Stimulated activated CD8-positive, alpha-beta memory T cell treated with anti-CD3 and anti-CD28 coated beads, Interleukin-12 subunit alpha, Interleukin-12 subunit beta, amount 100 ng/mL, for 1 hour (primary cell): ENCODE measurements at regions not wholly inside any gene's neighbourhood (a gene's known extent, or its start where the extent isn't known, plus 50 kb on each side); places are given as distances from the start of the nearest gene placed in this dataset.

Experiments used
- DNase-seq: peaks from one replicate; pipeline ENCODE4 v3.0.0-alpha.2; 2020; ENCODE audit warnings: low read depth

DNA sequence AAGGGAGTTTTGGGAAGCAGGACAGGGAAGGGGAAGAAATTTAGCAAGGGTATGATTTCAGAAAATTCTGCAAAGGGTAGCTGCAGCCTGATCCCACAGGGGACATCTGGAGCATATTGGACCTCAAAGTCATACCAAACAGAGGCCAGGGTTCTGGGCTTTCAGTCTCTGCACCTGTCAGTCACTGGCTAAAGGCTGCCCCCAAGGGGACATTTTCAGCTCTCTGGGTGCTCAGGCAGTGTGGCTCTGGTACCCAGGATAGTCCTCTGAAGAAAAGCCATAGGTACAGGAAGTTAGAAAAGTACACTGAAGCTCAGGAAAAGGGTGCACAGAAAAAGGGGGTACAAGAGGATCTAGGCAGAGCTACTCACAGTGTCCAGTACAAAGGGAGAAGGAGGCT, 149.2 kb downstream of the INSIG2 start:
- no peak for DNase-seq

DNA sequence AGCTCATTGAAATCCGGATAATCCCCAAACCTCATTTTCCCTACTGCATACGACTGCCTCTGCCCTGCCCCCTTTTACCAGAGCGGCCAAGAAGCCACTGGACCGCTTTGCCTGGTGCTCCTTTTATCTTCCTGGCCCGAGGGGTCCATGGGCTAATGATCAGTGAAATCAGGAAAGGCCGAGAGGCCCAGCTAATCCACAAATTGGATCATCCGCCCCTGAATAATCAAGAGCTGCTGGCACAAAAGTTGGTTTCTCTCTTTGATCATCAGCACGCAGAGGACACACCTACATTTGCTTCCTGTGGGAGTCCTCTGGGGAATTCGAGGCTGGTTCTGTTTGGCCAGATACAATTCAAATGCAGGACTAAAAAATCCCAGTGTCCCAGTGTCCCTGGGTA, 144.5 kb downstream of the INSIG2 start:
- no peak for DNase-seq

DNA sequence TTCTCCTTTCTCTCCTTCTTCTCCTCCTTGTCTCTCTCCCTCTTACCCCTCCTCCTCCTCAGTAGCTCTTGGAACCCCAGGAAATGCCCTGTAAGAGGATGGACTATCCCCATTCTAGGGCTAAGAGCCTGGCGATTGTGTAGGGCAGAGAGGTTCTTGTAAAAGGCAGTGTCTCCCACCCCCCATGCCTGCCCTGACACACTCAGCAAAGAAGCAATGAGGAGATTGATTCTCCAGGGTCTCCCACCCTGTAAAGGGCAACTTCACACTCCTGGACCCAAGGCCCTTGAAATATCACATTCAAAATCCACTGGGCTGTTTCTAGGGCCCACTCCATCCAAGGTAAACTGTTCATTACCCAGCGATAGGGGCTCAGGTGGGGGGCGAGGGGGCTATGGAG, 144.1 kb downstream of the INSIG2 start:
- no peak for DNase-seq

DNA sequence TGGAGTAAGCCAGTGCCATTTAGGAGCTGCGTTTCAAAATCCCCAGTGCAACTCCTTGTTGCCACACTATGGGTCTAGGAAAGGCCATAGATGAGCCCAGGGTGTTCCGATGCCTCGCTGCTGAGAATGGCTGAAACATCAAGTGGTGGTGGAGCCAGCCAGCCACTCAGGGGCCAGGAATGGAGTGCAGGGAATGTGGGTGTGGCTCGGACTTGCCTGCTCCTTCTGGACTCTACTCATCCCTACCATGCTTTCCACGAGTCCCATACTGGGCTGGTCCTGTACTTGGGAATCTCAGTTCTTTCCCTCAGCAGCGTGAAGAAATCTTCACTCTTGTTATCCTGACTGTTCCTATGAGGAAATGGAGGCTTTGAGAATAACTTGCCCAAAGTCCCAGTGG, 143.5 kb downstream of the INSIG2 start:
- no peak for DNase-seq

DNA sequence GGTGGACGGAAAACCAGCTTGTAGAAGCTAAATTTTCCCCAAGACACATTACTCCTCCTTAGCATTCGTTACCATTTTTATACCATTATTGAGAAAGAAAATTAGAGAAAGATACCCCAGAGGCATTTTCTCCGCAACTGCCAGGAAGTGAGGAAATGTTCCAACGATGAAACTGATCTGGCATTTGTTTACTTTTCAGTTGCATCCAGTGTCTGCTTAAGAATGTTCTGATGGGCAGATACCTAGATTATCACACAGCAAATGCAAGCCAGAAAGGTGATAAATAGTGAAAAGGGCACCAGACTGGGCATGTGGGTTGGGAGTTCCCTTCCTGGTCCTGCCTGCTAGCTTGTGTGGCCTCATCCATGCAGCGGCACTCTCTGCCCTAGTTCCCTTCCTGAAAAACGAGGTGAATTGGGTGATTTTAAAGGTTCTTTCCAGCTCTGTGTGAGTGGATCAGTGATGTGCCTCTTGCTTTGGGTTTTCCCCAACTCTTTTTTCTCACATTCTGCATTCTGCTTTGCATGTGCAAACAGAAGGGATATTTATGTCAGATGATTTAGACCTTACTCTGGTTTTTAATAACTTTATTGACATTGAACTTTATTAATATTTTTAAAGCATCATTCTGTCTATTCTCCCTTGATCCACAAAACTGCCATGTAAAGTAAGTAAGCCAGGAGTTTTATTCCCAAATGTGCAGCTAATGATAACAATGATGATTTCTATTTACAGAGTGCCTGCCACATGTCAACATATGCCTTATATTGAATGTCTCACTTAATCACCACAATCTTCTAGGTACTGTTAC, 139.6 kb downstream of the INSIG2 start:
- no peak for DNase-seq

DNA sequence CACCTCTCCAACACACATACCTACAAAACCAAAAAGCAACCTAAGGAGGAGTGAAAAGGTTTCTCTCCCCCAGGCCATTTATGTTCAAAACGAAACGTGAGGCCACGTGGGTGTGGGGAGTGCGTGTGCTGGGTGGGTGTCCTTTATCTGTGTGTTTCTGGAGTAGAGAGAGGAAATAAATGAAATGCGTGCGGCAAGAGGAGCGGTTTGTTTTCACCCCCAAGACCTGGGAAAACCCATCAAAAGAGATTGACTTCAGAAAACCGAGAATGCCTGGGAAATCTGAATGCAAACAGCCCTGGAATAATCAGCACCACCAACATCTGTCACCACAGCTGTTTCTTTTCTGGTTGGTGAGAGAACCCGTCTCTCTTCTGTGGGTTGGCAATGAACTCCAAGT, 137.4 kb downstream of the INSIG2 start:
- DNase-seq = no peak

DNA sequence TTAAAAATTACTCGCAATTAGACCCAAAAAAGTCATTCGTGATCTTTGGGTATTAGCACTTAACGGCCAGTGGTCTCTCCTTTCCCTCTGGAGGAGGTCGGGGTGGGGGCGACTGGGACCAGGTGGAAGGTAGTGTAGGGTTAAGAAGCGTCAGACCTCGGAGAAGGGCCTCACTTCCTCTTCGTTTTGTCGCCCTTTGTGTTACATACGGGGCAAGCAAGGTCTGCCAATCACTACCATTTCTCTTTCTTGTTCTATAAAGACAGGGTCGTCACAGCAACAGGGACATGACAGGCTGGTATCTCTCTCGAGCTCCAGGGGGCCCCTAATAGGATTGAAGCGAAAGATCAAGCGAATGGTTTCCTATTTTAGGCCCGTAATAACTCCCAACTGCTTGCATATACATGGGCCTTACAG, 136.6 kb downstream of the INSIG2 start:
- no peak for DNase-seq

DNA sequence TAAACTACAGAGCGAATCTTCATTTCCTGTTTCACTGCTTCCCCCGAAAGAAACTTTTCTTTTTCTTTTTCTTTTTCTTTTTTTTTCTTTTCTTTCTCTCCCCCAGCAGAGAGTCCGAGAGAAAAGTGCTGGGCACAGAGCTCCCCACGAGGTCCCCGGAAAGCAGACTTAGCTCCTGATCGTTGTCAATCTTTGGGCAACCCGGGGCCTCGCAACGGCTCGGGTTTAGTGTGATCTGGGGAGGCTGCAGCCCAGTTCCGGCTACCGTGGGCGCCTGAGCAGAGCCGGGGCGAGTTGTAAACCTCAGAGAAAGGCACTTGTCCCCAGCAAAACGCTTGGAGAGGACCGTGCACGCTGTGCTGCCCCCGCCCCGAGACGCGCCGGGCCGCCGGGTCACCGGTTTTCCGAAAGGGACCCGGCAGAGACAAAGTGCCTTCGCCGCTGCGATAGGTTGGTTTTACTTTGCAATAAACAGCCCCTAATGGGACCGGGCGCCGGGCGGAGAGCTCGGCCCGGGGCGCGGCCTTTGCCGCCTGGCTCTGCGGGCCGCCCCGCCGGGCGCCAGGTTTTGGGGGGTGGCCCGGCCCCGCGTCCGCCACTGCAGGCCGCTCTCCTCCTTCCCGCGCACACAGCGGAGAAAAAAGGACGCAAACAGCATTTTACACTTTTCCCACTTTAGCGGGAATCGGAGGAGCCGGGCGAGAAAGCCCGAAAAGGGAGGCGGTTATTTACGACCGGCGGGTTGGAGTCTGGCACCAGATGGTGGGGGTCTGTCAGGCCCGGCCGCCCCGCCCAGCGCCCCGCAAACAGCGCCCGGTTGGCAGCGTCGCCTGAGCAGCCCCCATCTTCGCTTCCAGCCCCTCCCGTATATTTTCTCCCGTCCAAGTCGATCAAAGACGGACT, 136.0 kb downstream of the INSIG2 start:
- no peak for DNase-seq

DNA sequence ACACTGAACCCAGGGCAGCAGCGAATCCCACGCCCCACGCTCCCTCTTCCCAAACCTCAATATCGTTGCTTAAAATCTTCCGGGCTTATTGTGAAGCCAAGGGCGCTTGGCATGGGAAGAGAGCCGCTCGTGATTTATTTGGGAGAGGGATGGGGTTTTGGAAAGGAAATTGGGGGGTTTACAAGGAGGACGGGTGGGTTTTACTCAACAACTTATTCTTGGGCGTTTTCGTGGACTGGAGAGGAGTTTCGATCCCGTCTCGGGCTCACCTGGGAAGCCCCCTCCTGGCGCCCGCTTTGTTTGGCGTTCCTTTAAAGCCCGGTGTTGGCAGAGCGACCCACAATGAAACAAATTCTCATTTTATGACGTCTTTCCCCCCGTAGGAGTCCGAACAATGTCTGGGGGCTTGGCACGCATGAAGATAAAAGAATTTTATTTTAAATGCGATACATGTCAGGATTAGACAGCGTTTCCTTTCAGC, 135.3 kb downstream of the INSIG2 start:
- no peak for DNase-seq

DNA sequence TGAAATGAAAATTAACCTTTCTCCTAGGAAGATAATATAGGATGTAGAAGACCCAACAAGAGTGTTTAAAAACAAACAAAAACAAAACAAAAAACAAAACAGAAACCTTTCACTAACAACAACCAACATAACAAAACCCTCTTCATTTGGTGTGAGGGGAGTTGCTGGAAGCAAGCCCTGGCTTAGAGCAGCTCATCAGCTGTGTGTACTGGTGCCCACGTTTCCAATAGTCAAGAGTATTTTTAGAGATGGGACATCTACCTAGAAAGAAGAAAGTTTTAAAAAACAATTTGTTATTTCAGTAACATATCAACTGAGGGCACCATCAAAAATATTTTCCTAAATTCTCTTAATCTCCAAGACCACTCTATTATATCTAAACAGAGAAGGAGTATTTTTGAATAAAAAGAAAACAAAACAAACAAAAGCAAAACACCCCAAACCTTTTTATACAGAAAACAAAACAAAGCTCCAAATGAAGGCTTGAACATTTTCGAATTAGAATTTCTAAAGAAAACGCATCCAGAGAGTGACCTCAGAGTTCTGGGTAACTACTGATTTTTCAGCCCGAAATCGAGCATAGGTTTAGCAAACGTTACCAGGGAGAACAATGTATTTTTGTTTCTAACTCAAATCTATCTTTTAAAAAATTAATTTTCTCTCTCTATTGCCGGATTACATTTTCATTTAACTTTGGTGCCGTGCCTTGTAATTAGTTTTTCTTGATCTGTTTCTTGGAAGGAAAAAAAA, 134.6 kb downstream of the INSIG2 start:
- no peak for DNase-seq

DNA sequence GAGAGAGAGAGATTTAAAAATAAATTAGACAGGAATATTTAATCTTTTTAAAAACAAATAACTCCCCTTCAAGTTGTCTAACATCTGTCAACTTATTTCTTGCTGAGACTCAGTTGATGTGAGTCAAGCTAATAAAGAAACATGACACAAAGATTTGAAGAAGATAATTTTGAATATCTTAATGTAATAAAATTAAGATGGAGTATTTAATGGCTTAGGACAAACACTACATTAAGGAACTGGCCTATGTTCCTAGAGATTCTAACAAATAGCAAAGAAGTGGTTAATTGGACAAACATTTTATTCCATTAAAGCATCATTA, 134.0 kb downstream of the INSIG2 start:
- DNase-seq = no peak

DNA sequence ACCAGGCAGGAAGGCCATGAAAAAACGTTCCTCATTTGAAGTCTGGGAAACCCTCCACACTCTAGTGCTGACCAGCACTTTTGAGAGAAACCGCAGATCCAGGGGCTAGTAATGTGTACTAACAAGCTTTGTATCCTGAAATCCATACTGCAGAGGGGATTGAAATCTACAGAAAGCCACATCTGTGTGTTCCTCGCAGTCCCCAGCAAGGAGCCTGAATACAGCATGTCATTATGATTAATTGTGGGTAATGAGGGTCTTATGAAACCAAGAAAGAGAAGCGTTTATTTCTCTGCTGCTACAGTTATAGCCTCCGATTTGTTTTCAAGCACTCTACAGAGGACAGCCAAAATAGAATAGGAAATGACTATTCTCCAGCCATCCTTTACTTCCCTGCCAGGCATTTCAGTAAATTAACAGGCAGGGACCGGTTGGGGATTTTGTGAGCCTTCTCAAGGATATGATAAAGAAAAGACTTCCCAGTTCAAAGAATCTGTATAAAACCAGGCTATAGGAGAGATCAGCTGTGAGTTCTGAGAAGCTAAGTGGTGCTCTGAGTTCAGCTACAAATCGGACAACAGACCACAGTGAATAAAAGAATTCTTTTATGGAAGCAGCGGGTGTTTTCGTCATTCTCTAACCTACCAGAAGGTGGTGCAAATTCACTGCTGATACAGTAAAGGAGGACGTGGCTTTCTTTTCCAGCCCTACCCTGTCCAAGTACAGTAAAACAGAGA, 133.4 kb downstream of the INSIG2 start:
- DNase-seq = no peak

DNA sequence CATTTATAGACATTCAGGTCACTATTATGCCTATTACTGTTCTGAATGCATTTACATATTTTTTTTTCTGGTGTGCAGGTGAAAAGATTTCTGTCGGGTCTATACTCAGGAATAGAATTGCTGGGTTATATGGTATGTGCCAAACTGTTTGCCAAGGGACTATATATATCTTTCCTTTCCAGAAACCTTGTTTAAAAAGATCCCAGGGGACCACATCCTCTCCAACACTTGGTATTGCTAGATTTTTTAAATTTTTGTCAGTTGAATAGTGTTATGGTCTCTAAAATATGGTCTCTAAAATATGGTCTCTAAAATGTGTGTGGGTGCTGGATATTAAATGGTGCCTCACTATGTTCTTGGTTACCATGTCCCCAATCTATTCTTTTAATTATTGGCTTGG, 131.3 kb downstream of the INSIG2 start:
- no peak for DNase-seq

DNA sequence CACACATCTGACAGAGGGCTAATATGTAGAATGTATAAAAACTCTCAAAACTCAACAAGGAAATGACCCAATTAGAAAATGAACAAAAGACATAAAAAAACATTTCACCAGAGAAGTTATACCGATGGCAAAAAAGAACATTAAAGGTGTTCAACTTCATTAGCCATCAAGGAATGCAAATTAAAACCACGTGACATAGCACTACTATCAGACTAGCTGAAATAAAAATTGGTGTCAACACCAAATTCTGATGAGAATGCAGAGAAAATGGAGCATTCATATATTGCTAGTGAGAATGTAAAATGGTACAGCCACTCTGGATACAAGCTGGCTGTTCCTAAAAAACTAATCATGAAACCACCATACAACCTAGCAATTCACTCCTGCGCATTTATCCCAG, 128.0 kb downstream of the INSIG2 start:
- no peak for DNase-seq

DNA sequence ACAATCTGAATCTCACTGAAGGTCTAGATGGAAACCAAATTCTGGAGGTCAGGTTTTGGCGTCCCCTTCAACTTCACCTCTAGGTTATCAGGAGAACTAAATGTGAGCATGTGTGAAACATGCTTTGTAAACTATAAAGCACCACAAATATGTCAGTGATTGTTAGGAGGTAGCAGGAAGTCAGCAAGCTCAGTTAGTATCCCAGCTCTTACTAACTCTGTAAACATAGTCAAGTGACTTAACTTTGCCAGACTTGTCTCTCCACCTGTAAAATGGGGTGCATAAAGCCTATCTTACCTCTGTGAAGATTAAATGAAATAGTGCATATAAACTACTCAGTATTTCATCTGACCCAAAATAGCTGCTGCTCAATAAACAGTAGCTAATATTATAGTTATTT, 121.5 kb downstream of the INSIG2 start:
- DNase-seq = no peak

DNA sequence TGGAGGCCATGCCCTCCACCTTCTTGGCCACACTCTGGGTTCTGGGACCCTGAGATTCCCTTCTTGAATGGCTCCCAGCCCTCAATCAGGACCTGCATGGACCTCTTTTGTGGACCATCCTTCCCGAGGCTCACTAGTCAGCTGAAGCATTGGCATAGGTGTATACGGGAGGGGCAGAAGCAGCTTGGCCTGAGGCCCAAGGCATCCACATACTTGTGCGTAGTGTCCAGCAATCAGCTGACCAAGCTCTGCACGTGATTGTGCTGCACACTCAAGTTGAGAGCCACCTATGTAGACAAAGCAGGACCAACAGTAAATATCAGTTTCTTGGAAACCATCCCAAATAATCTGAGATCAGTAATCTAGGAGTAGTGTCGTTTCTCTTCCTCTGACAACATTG, 119.6 kb downstream of the INSIG2 start:
- DNase-seq = no peak

DNA sequence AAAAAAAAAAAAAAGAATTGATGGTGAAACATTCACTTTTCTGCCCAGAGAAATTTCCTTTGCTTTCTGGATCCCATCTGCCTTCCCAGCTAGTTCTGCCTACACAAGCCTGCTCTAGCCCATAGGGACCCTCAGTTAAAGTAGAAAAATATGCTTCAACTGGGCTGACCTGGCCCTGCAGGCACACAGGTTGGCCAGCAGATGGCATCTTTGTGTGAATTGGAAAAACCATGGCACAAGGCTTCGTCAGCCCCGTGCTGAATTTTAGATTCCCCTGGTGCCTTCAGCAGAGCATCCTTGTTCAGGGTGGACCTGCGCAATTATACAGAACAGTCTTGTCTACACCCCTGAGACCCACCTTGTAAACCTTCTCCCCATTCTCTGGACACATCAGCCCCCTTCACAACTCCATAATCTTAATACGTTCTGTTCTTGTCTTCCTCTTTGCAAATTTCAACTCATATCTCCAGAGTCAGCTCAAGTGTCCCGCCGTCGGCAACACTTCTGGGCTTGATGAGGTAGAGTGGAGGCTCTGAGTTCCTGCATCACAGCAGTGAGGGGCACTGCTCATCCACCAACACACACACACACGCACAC, 114.5 kb downstream of the INSIG2 start:
- peak; percentile 28 for DNase-seq

DNA sequence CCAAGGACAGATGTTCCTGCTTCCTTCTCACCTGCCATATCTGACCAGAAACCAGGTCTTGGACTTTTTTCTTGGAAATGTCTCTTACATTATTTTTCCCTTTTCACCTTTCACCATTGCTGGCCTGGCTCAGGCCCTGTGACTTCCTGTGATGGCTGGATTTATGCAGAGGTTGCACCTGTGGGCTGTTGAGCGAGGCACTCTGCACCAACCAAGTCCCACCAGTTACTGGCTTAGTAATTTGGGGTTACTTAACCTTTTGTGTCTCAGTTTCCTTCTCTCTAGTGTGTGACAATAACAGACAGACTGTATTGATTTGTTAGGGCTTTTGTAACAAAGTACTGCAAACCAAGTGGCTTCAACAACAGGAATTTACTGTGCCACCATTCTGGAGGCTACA, 110.0 kb downstream of the INSIG2 start:
- DNase-seq = no peak

DNA sequence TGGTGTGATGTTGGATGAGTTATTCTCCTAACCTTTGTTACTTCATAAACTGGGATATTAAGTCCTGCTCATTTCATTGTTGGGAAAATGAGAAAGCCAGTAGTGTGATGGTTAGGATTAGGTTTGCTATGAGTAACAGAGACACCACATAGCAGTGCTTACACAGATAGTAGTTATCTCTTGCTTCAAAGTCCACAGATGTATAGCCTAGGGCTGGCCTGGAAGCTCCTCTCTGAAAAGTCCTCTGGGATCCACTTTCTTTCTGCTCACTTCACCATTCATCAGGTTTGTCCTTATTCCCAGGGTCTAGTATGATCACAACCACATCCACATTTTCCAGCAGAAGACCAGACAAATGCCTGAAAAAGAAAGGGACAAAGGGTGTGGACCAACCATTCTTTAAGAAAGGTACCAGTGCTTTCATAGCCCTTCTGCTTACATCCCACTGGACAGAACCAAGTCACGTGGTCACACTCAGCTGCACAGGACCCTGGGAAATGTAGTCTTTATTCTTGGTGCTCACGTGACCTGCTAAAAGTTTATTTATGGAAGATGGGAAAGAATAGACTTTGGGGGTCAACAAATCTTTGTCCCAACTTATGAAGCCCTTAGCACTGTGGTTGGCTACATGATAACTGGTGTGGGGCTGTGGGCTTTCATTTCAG, 108.9 kb downstream of the INSIG2 start:
- DNase-seq = no peak

DNA sequence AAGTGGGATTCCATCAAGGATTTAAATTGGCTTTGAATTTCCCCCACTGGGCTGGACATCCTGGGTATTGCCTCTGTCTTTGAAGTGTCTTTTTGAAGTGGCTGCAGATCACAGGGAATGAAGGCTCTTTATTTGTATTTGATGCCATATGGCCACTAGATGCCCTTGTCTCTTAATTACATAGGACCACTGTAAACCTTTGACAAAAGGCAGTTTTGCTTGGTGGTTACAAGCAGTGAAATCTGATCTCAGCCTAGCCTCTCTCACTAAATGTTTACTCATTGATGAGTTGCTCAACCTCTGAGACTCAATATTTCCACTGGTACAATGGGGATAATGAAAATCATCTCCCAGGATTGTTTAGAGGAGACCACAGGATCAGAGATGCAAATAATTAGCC, 102.2 kb downstream of the INSIG2 start:
- no peak for DNase-seq

DNA sequence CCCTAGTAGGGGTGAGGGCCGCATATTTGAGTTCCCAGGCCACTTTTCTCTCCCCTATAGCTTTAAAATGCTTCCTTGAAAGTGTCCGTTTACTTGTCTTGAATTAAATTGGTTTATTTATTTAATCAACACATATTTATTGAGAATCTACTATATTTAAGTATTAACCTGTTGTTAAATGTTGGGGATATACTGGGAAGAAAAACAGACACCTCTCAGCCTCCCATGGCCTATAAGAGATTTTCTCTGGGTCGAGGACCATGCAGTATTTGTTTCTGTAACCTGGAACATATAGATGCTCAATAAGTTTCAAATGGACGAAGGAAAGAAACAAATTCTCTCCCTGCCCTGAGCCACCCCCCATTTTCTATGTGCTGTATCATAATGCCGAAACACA, 98.6 kb downstream of the INSIG2 start:
- no peak for DNase-seq
